B cell (primary cell): ENCODE measurements at regions not wholly inside any gene's neighbourhood (a gene's known extent, or its start where the extent isn't known, plus 50 kb on each side); places are given as distances from the start of the nearest gene placed in this dataset.

ENCODE experiments used
- ATAC-seq: fragments of 200-7000 bp; cut with Tn5 transposase; one replicate; pipeline ENCODE4 v1.10.0; 2021; ENCODE audit warnings: low read depth, mild to moderate bottlenecking, moderate number of reproducible peaks, moderate library complexity
- CTCF ChIA-PET: fragments of 350-600 bp; sonication (Branson Sonifier 250); formaldehyde crosslinking; loops from one replicate; lab custom pipeline; 2021; ENCODE audit warnings: antibody characterized with exemption, inconsistent platforms; lab: Charles Lee
- POLR2A ChIA-PET: fragments of 350-600 bp; sonication (Branson Sonifier 250); formaldehyde crosslinking; loops from one replicate; lab custom pipeline; 2021; ENCODE audit warnings: antibody characterized with exemption; lab: Charles Lee
- DNase-seq: peaks from one replicate; pipeline ENCODE4 v3.0.0; 2013
- H2AFZ ChIP-seq: 2 replicates; pipeline ENCODE4 v1.6.1; 2012; ENCODE audit warnings: mild to moderate bottlenecking, low read depth, low read length; ENCODE audit not compliant: insufficient read depth, poor library complexity, severe bottlenecking
- H3K27ac ChIP-seq, 2 donors: 1 replicate in 1 of 2; 2 replicates in 1 of 2; pipeline ENCODE4 v1.5.1; 2012 to 2013; ENCODE audit warnings: low read length in 2 of 2, mild to moderate bottlenecking in 2 of 2, moderate library complexity in 1 of 2
- H3K27me3 ChIP-seq, 4 experiments: fragments of 200-600 bp in 1 of 4; sonication (generic) in 1 of 4; replicated peaks in 1 of 4; 1 replicate in 2 of 4; 2 replicates in 2 of 4; pipeline versions ENCODE4 v1.6.1 to v1.7.0; 2013 to 2016; ENCODE audit warnings: low read length in 3 of 4, mild to moderate bottlenecking in 2 of 4, mixed read lengths in 1 of 4, moderate library complexity in 1 of 4; ENCODE audit not compliant: insufficient read depth in 4 of 4, control insufficient read depth in 3 of 4; ENCODE audit errors: control extremely low read depth in 1 of 4
- H3K36me3 ChIP-seq, 2 experiments: replicated peaks in 1 of 2; 1 replicate in 1 of 2; 2 replicates in 1 of 2; pipeline versions ENCODE4 v1.6.1 to v1.7.1; 2013; ENCODE audit warnings: low read length in 1 of 2; ENCODE audit not compliant: insufficient read depth in 2 of 2, control insufficient read depth in 1 of 2; ENCODE audit errors: control extremely low read depth in 1 of 2, extremely low read depth in 1 of 2
- H3K4me1 ChIP-seq, 2 donors: fragments of 200-600 bp in 1 of 2; sonication (generic) in 1 of 2; 1 replicate in 1 of 2; 2 replicates in 1 of 2; pipeline versions ENCODE4 v1.5.1 to v1.6.1; 2013 to 2017; ENCODE audit warnings: low read length in 2 of 2; ENCODE audit not compliant: control insufficient read depth in 2 of 2, insufficient read depth in 2 of 2
- H3K4me2 ChIP-seq: replicated peaks from 2 replicates; pipeline ENCODE3; 2012; ENCODE audit warnings: mild to moderate bottlenecking, low read depth, low read length; ENCODE audit not compliant: poor library complexity, severe bottlenecking
- H3K4me3 ChIP-seq, 5 experiments: fragments of 200-600 bp in 1 of 5; sonication (generic) in 1 of 5; 1 replicate in 3 of 5; 2 replicates in 2 of 5; pipeline versions ENCODE4 v1.5.1 to v1.7.0; 2011 to 2016; ENCODE audit warnings: low read length in 4 of 5, mild to moderate bottlenecking in 4 of 5, low read depth in 2 of 5, control low read depth in 1 of 5, moderate library complexity in 1 of 5; ENCODE audit not compliant: insufficient read depth in 1 of 5; ENCODE audit errors: control extremely low read depth in 1 of 5, extremely low read depth in 1 of 5
- H3K79me2 ChIP-seq: fragments of 200-600 bp; sonication (generic); one replicate; pipeline ENCODE4 v1.6.0; 2016; ENCODE audit warnings: low read length; ENCODE audit not compliant: control insufficient read depth, insufficient read depth
- H3K9ac ChIP-seq: fragments of 200-600 bp; sonication (generic); 2 replicates; pipeline ENCODE4 v1.6.1; 2017; ENCODE audit warnings: mild to moderate bottlenecking, low read length, moderate library complexity
- H3K9me3 ChIP-seq, 3 donors: one replicate each; pipeline versions ENCODE4 v1.6.1 to v1.7.1; 2013; ENCODE audit warnings: low read length in 2 of 3; ENCODE audit not compliant: control insufficient read depth in 2 of 3, insufficient read depth in 1 of 3; ENCODE audit errors: control extremely low read depth in 1 of 3
- H4K20me1 ChIP-seq: 2 replicates; pipeline ENCODE4 v1.6.0; 2012; ENCODE audit warnings: mild to moderate bottlenecking, low read length; ENCODE audit not compliant: insufficient read depth, control insufficient read depth, poor library complexity, severe bottlenecking
- H3K27ac Mint-ChIP-seq: one replicate; pipeline ENCODE4 v1.8.0; 2021; ENCODE audit warnings: mixed read lengths
- H3K27me3 Mint-ChIP-seq: one replicate; pipeline ENCODE4 v1.8.0; 2021; ENCODE audit warnings: mixed read lengths
- H3K4me1 Mint-ChIP-seq: one replicate; pipeline ENCODE4 v1.8.0; 2021; ENCODE audit warnings: mixed read lengths
- H3K4me3 Mint-ChIP-seq: one replicate; pipeline ENCODE4 v1.8.0; 2021; ENCODE audit warnings: mixed read lengths
- H3K9me3 Mint-ChIP-seq: one replicate; pipeline ENCODE4 v1.8.0; 2022; ENCODE audit warnings: mixed read lengths; ENCODE audit not compliant: insufficient read depth
- CTCF ChIP-seq: fragments of 200-600 bp; IDR thresholded peaks from one replicate; pipeline ENCODE4 v1.8.0; 2022; ENCODE audit warnings: antibody characterized with exemption, mild to moderate bottlenecking
- EZH2 ChIP-seq: IDR thresholded peaks from 2 replicates; pipeline ENCODE4 v1.6.1; 2012; ENCODE audit warnings: borderline replicate concordance, low read depth, mild to moderate bottlenecking, moderate library complexity, low read length; ENCODE audit not compliant: insufficient read depth, poor library complexity, severe bottlenecking
- WGBS: methylation state at CpG from one replicate; pipeline ENCODE4 v1.1.5; 2013; ENCODE audit warnings: missing lambda C conversion rate; ENCODE audit not compliant: insufficient coverage; 5-methylcytosine and 5-hydroxymethylcytosine counted together
- intact Hi-C: fragments of 100-400 bp; cut with micrococcal nuclease; formaldehyde crosslinking; loops from one replicate; pipeline ENCODE4 v1.10.0; 2022

- WGBS, result no CpG with 5 or more reads among the region's 1 CpG
- intact Hi-C loops, result no loop called here
Observed at GRCh38 chr6:23465912-23466311, 660.1 kb upstream of the NRSN1 start.

GRCh38 chr6:23477586-23477985, 648.4 kb upstream of the NRSN1 start:
- ATAC-seq, result no peak
- Histone ChIP-seq H3K4me3 (no peak overlapping the region), H3K4me1 (no peaks in the 10 kb centered on the region), H3K9me3 (peaks cover 0 to 3% (median 3%) of the 10 kb centered on the region in 3 donors), H3K27ac (no peak overlapping the region), H3K36me3 (no peaks in the 10 kb centered on the region), H3K9ac (no peak overlapping the region), H3K27me3 (no peaks in the 10 kb centered on the region), H2AFZ (no peak overlapping the region), H3K79me2 (no peaks in the 10 kb centered on the region), H3K4me2 (no peak overlapping the region), H4K20me1 (no peaks in the 10 kb centered on the region)
- no peak for DNase-seq
- Mint-ChIP-seq H3K4me3 (no peak overlapping the region), H3K9me3 (peaks cover 9% of the 10 kb centered on the region), H3K27ac (no peak overlapping the region), H3K27me3 (no peaks in the 10 kb centered on the region), H3K4me1 (no peaks in the 10 kb centered on the region)
- intact Hi-C loops, result no loop called here
- CTCF ChIA-PET, result no interaction called here
- TF ChIP-seq CTCF (no peak), EZH2 (no peak)
- POLR2A ChIA-PET, result no interaction called here
- WGBS, result 100% methylated on average over 1 of the region's 3 CpGs

More at GRCh38 chr6:23465912-23466311, 660.1 kb upstream of the NRSN1 start:
- Mint-ChIP-seq H3K9me3 (peaks cover 5% of the 10 kb centered on the region), H3K4me3 (no peak overlapping the region), H3K27me3 (no peaks in the 10 kb centered on the region), H3K27ac (no peak overlapping the region), H3K4me1 (no peaks in the 10 kb centered on the region)
- ChIA-PET CTCF (no interaction called here), POLR2A (no interaction called here)
- Histone ChIP-seq H3K4me1 (no peaks in the 10 kb centered on the region), H3K4me3 (no peak overlapping the region), H3K27me3 (no peaks in the 10 kb centered on the region), H2AFZ (no peak overlapping the region), H3K79me2 (no peaks in the 10 kb centered on the region), H4K20me1 (no peaks in the 10 kb centered on the region), H3K9me3 (no peaks in the 10 kb centered on the region), H3K9ac (no peak overlapping the region), H3K4me2 (no peak overlapping the region), H3K27ac (no peak overlapping the region), H3K36me3 (no peaks in the 10 kb centered on the region)
- ATAC-seq (no peak), DNase-seq (no peak)
- TF ChIP-seq EZH2 (no peak), CTCF (no peak)
